H1 (cell line): ENCODE measurements at regions not wholly inside any gene's neighbourhood (a gene's known extent, or its start where the extent isn't known, plus 50 kb on each side); places are given as distances from the start of the nearest gene placed in this dataset.

Experiments
- CTCF ChIA-PET: fragments of 300-600 bp; sonication (Branson Sonifier 250); formaldehyde crosslinking; loops from one replicate; lab custom pipeline; 2021; ENCODE audit not compliant: partially characterized antibody; lab: Charles Lee
- POLR2A ChIA-PET: fragments of 300-600 bp; sonication (Branson Sonifier 250); formaldehyde crosslinking; loops from one replicate; lab custom pipeline; 2021; ENCODE audit warnings: inconsistent platforms; ENCODE audit not compliant: partially characterized antibody; lab: Charles Lee
- DNase-seq, 2 experiments: peaks; one replicate each; pipeline versions ENCODE4 v3.0.0 to v3.0.0-alpha.2; 2010 to 2022; ENCODE audit warnings: low spot score in 2 of 2, low read depth in 1 of 2, mixed read lengths in 1 of 2
- FAIRE-seq: peaks from 2 replicates; lab custom pipeline; 2011; peaks lifted over from hg19 to GRCh38; lab: Jason Lieb, UNC
- H2AFZ ChIP-seq: 2 replicates; pipeline ENCODE4 v1.8.1; 2012; ENCODE audit warnings: low read length, inconsistent platforms
- H2AK5ac ChIP-seq: 2 replicates; pipeline ENCODE4 v1.6.1; 2013; ENCODE audit warnings: low read depth, low read length
- H2BK120ac ChIP-seq: replicated peaks from 2 replicates; pipeline ENCODE3; 2013; ENCODE audit warnings: low read depth, low read length, inconsistent platforms
- H2BK12ac ChIP-seq: 2 replicates; pipeline ENCODE4 v1.6.1; 2013; ENCODE audit warnings: low read depth, low read length
- H2BK15ac ChIP-seq: 2 replicates; pipeline ENCODE4 v1.6.1; 2013; ENCODE audit warnings: low read length
- H2BK20ac ChIP-seq: 2 replicates; pipeline ENCODE4 v1.6.1; 2013; ENCODE audit warnings: low read length
- H2BK5ac ChIP-seq: 2 replicates; pipeline ENCODE4 v1.6.1; 2013; ENCODE audit warnings: low read depth, low read length
- H3K14ac ChIP-seq: 2 replicates; pipeline ENCODE4 v1.6.1; 2013; ENCODE audit warnings: inconsistent platforms; ENCODE audit not compliant: insufficient read length
- H3K18ac ChIP-seq: 2 replicates; pipeline ENCODE4 v1.6.1; 2013; ENCODE audit warnings: low read length; ENCODE audit errors: extremely low read depth
- H3K23ac ChIP-seq: 2 replicates; pipeline ENCODE4 v1.6.1; 2013; ENCODE audit warnings: inconsistent platforms; ENCODE audit not compliant: insufficient read length
- H3K23me2 ChIP-seq: 2 replicates; pipeline ENCODE4 v1.6.1; 2013; ENCODE audit warnings: low read depth, low read length
- H3K27ac ChIP-seq: 2 replicates; pipeline ENCODE4 v1.6.1; 2011; ENCODE audit warnings: low read depth, low read length, inconsistent platforms
- H3K27me3 ChIP-seq, 4 experiments: replicated peaks in 1 of 4; 1 replicate in 1 of 4; 2 replicates in 3 of 4; pipeline versions ENCODE4 v1.6.1 to v1.8.1; 2011 to 2013; ENCODE audit warnings: low read length in 3 of 4, mild to moderate bottlenecking in 3 of 4, inconsistent platforms in 2 of 4, mixed read lengths in 2 of 4, moderate library complexity in 1 of 4; ENCODE audit not compliant: control insufficient read depth in 3 of 4, insufficient read depth in 3 of 4; ENCODE audit errors: extremely low read depth in 1 of 4
- H3K36me3 ChIP-seq, 4 experiments: 2 replicates each; pipeline versions ENCODE4 v1.6.1 to v1.8.1; 2011 to 2013; ENCODE audit warnings: mild to moderate bottlenecking in 4 of 4, low read length in 3 of 4, moderate library complexity in 2 of 4, control low read depth in 1 of 4, inconsistent platforms in 1 of 4; ENCODE audit not compliant: insufficient read depth in 4 of 4, control insufficient read depth in 2 of 4
- H3K4ac ChIP-seq: replicated peaks from 2 replicates; pipeline ENCODE3; 2013; ENCODE audit warnings: low read length, low read depth, mixed read lengths, inconsistent platforms; ENCODE audit not compliant: insufficient read length
- H3K4me1 ChIP-seq, 4 experiments: replicated peaks in 1 of 4; 1 replicate in 1 of 4; 2 replicates in 3 of 4; pipeline versions ENCODE4 v1.6.1 to v1.8.1; 2011 to 2013; ENCODE audit warnings: low read length in 3 of 4, inconsistent platforms in 2 of 4, mixed read lengths in 1 of 4; ENCODE audit not compliant: insufficient read depth in 4 of 4, control insufficient read depth in 3 of 4
- H3K4me2 ChIP-seq, 2 experiments: 2 replicates each; pipeline versions ENCODE4 v1.6.1 to v1.8.1; 2011 to 2013; ENCODE audit warnings: low read depth in 2 of 2, low read length in 2 of 2, control low read depth in 1 of 2, inconsistent platforms in 1 of 2, mild to moderate bottlenecking in 1 of 2; ENCODE audit not compliant: insufficient read depth in 1 of 2
- H3K4me3 ChIP-seq, 4 experiments: fragments of 200-600, 300-600 bp in 1 of 4; sonication (generic), shearing (Covaris generic), sonication (Bioruptor Twin) in 1 of 4; 2 replicates each; pipeline versions ENCODE4 v1.5.1 to v1.8.1; 2011 to 2016; ENCODE audit warnings: low read length in 4 of 4, low read depth in 3 of 4, control low read depth in 2 of 4, inconsistent platforms in 2 of 4, mild to moderate bottlenecking in 2 of 4, mixed read lengths in 1 of 4, moderate library complexity in 1 of 4; ENCODE audit not compliant: insufficient read depth in 2 of 4; ENCODE audit errors: extremely low read depth in 1 of 4
- H3K56ac ChIP-seq: replicated peaks from 2 replicates; pipeline ENCODE3; 2013; ENCODE audit warnings: low read depth, mild to moderate bottlenecking, mixed read lengths, low read length, inconsistent platforms; ENCODE audit not compliant: insufficient read length
- H3K79me1 ChIP-seq: 2 replicates; pipeline ENCODE4 v1.6.1; 2013; ENCODE audit warnings: low read depth, low read length, control low read depth
- H3K79me2 ChIP-seq, 2 experiments: 2 replicates each; pipeline versions ENCODE4 v1.6.1 to v1.8.1; 2012 to 2013; ENCODE audit warnings: low read length in 2 of 2, mild to moderate bottlenecking in 2 of 2, inconsistent platforms in 1 of 2; ENCODE audit not compliant: insufficient read depth in 2 of 2, control insufficient read depth in 1 of 2
- H3K9ac ChIP-seq, 4 experiments: replicated peaks in 1 of 4; 1 replicate in 1 of 4; 2 replicates in 3 of 4; pipeline versions ENCODE4 v1.6.1 to v1.8.1; 2011 to 2013; ENCODE audit warnings: low read depth in 3 of 4, low read length in 3 of 4, control low read depth in 2 of 4, mild to moderate bottlenecking in 2 of 4, moderate library complexity in 2 of 4, inconsistent platforms in 1 of 4; ENCODE audit errors: extremely low read depth in 1 of 4
- H3K9me3 ChIP-seq, 2 experiments: 2 replicates each; pipeline versions ENCODE4 v1.6.1 to v1.8.1; 2012 to 2013; ENCODE audit warnings: mild to moderate bottlenecking in 2 of 2, moderate library complexity in 2 of 2, control low read depth in 1 of 2, inconsistent platforms in 1 of 2, low read depth in 1 of 2, low read length in 1 of 2, mixed read lengths in 1 of 2; ENCODE audit not compliant: insufficient read depth in 2 of 2
- H4K20me1 ChIP-seq, 2 experiments: replicated peaks in 1 of 2; 2 replicates each; pipeline versions ENCODE3 to v1.8.1; 2011 to 2013; ENCODE audit warnings: inconsistent platforms in 2 of 2, low read length in 2 of 2, mild to moderate bottlenecking in 1 of 2; ENCODE audit not compliant: insufficient read depth in 2 of 2, control insufficient read depth in 1 of 2
- H4K5ac ChIP-seq: 2 replicates; pipeline ENCODE4 v1.6.1; 2013; ENCODE audit warnings: low read length, low read depth, mixed read lengths, inconsistent platforms; ENCODE audit not compliant: insufficient read length
- H4K8ac ChIP-seq: 2 replicates; pipeline ENCODE4 v1.8.0; 2013; ENCODE audit warnings: mild to moderate bottlenecking, moderate library complexity, low read length, inconsistent platforms; ENCODE audit not compliant: insufficient read depth; ENCODE audit errors: extremely low read depth
- H4K91ac ChIP-seq: replicated peaks from 2 replicates; pipeline ENCODE3; 2013; ENCODE audit warnings: low read length, mixed read lengths, inconsistent platforms; ENCODE audit not compliant: insufficient read length
- BRCA1 ChIP-seq: IDR thresholded peaks from 2 replicates; pipeline ENCODE4 v1.6.1; 2012; ENCODE audit warnings: low read depth, low read length, improper control_type of control experiment
- CHD2 ChIP-seq: IDR thresholded peaks from 2 replicates; pipeline ENCODE4 v1.6.1; 2012; ENCODE audit warnings: low read length, improper control_type of control experiment
- GABPA ChIP-seq: IDR thresholded peaks from 2 replicates; pipeline ENCODE4 v1.6.1; 2011; ENCODE audit warnings: mild to moderate bottlenecking, low read length, moderate library complexity, borderline replicate concordance; ENCODE audit not compliant: insufficient read depth
- JUN ChIP-seq: IDR thresholded peaks from 2 replicates; pipeline ENCODE4 v1.6.1; 2011; ENCODE audit warnings: low read depth, mild to moderate bottlenecking, improper control_type of control experiment, low read length
- POLR2A ChIP-seq, 2 experiments: IDR thresholded peaks; 1 replicate in 1 of 2; 2 replicates in 1 of 2; pipeline ENCODE4 v1.6.1; 2011; ENCODE audit warnings: low read depth in 2 of 2, low read length in 2 of 2, mild to moderate bottlenecking in 2 of 2; ENCODE audit errors: control extremely low read depth in 1 of 2
- SIN3A ChIP-seq, 2 experiments: IDR thresholded peaks in 1 of 2; conservative IDR thresholded peaks in 1 of 2; 2 replicates each; pipeline ENCODE4 v1.6.1; 2011 to 2012; ENCODE audit warnings: low read length in 2 of 2, improper control_type of control experiment in 1 of 2, low read depth in 1 of 2, mild to moderate bottlenecking in 1 of 2
- SIRT6 ChIP-seq: IDR thresholded peaks from one replicate; pipeline ENCODE4 v1.7.1; 2012; ENCODE audit warnings: low read length, inconsistent platforms
- YY1 ChIP-seq: IDR thresholded peaks from 2 replicates; pipeline ENCODE4 v1.6.1; 2011; ENCODE audit warnings: low read depth, mild to moderate bottlenecking, low read length
- ZNF274 ChIP-seq: IDR thresholded peaks from 2 replicates; pipeline ENCODE4 v1.7.0; 2012; ENCODE audit warnings: low read length, borderline replicate concordance; ENCODE audit errors: extremely low read depth
- WGBS, 2 experiments: shearing (Covaris generic) in 1 of 2; methylation state at CpG; one replicate each; pipeline versions ENCODE4 v1.1.6 to v1.1.7; 2013 to 2015; ENCODE audit warnings: low lambda C conversion rate in 2 of 2, mixed read lengths in 2 of 2, inconsistent platforms in 1 of 2, low coverage in 1 of 2, missing lambda C conversion rate in 1 of 2; ENCODE audit not compliant: insufficient replicate concordance in 2 of 2, insufficient coverage in 1 of 2, insufficient read length in 1 of 2; ENCODE audit errors: extremely low coverage in 1 of 2, missing lambda C conversion rate in 1 of 2; 5-methylcytosine and 5-hydroxymethylcytosine counted together
- TF ChIP-seq, protein P1 (sequence below), 3 experiments: IDR thresholded peaks; 1 replicate in 2 of 3; 2 replicates in 1 of 3; pipeline versions ENCODE4 v1.5.1 to v1.6.1; 2011; ENCODE audit warnings: low read length in 3 of 3, mild to moderate bottlenecking in 3 of 3, inconsistent platforms in 2 of 3, low read depth in 1 of 3, moderate library complexity in 1 of 3; ENCODE audit not compliant: insufficient read depth in 1 of 3; ENCODE audit errors: control extremely low read depth in 1 of 3
- TF ChIP-seq, protein P2 (sequence below): IDR thresholded peaks from 2 replicates; pipeline ENCODE4 v1.6.1; 2012; ENCODE audit warnings: inconsistent platforms

DNA sequence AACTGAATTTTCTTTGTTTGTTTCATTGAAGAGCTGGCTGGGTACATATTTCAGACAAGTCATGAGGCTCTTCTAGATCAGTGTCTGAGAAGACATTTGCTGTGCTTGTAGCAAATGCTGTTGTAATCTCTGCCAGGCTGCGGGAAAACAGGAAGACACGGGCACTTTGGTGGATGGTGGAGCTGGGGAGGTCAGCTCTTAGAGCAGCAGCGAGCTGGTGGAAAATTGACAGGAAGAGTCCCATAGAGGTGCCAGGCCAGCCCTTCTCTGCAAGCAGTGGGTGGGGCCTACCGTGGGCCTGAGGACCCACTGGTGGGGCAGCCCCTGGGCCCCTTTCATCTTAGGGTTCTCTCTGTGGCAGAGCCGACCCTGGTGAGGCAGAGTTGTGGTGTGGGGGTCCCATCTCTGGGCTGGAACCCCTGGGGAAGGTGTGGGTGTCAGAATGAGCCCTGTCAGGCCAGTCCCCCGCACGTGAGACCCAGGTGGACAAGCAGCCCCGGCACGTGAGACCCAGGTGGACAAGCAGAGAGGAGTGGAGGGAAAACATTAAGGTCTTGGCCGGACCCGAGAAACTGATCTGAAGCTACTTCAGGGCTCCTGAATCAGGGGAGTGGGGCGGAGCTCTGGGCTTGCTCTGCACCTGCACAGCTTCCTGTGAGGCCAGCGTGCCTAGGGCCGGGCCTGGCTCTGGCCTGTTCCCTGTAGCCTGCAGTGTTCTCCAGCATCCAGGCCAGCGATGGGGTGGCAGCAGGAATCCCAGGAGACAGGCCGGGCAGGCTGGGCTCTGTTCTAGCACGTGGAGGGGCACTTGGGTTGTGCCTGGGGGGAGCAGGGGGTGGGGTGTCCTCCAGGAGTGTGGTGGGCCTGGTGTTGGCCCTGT lies 273.5 kb upstream of the HDAC4 start:
- FAIRE-seq = no peak
- H2AFZ ChIP-seq = no peak overlapping the region
- TF ChIP-seq, protein P1, sequence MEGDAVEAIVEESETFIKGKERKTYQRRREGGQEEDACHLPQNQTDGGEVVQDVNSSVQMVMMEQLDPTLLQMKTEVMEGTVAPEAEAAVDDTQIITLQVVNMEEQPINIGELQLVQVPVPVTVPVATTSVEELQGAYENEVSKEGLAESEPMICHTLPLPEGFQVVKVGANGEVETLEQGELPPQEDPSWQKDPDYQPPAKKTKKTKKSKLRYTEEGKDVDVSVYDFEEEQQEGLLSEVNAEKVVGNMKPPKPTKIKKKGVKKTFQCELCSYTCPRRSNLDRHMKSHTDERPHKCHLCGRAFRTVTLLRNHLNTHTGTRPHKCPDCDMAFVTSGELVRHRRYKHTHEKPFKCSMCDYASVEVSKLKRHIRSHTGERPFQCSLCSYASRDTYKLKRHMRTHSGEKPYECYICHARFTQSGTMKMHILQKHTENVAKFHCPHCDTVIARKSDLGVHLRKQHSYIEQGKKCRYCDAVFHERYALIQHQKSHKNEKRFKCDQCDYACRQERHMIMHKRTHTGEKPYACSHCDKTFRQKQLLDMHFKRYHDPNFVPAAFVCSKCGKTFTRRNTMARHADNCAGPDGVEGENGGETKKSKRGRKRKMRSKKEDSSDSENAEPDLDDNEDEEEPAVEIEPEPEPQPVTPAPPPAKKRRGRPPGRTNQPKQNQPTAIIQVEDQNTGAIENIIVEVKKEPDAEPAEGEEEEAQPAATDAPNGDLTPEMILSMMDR (IDR thresholded peaks at IDR 0.05; ENCODE audit: control extremely low read depth in 1 of 3, insufficient read depth in 1 of 3, low read depth in 1 of 3, low read length in 3 of 3) = no peak
- TF ChIP-seq SIRT6 = no peak
- TF ChIP-seq GABPA = no peak
- TF ChIP-seq POLR2A (IDR thresholded peaks at IDR 0.05; ENCODE audit: control extremely low read depth in 1 of 2, low read depth in 2 of 2, low read length in 2 of 2) = no peak
- no peak for TF ChIP-seq BRCA1
- TF ChIP-seq ZNF274 = no peak
- TF ChIP-seq SIN3A (conservative IDR thresholded peaks at IDR 0.05 in 1 of 2, IDR thresholded peaks at IDR 0.05 in 1 of 2; ENCODE audit: low read depth in 1 of 2, low read length in 2 of 2) = no peak
- no peak for TF ChIP-seq JUN
- TF ChIP-seq, protein P2, sequence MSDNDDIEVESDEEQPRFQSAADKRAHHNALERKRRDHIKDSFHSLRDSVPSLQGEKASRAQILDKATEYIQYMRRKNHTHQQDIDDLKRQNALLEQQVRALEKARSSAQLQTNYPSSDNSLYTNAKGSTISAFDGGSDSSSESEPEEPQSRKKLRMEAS = no peak
- TF ChIP-seq YY1 = no peak
- no peak for TF ChIP-seq CHD2

More for the DNA sequence above, 273.5 kb upstream of the HDAC4 start:
- no peak for DNase-seq
- Histone ChIP-seq H4K5ac (no peak overlapping the region), H2AK5ac (no peak overlapping the region), H4K91ac (no peak overlapping the region), H3K14ac (no peak overlapping the region), H4K8ac (no peak overlapping the region), H3K23me2 (no peaks in the 10 kb centered on the region), H2BK120ac (no peak overlapping the region), H2BK12ac (no peak overlapping the region), H2BK5ac (no peak overlapping the region), H3K4me2 (no peak overlapping the region), H3K4ac (no peak overlapping the region), H3K23ac (no peak overlapping the region), H2BK20ac (no peak overlapping the region), H3K36me3 (no peaks in the 10 kb centered on the region), H3K18ac (no peak overlapping the region), H3K9me3 (no peaks in the 10 kb centered on the region), H3K27me3 (no peaks in the 10 kb centered on the region), H4K20me1 (no peaks in the 10 kb centered on the region), H3K4me3 (no peak overlapping the region), H3K4me1 (no peaks in the 10 kb centered on the region), H3K79me2 (no peaks in the 10 kb centered on the region), H2BK15ac (no peak overlapping the region), H3K9ac (no peak overlapping the region), H3K79me1 (no peaks in the 10 kb centered on the region), H3K56ac (no peak overlapping the region), H3K27ac (no peak overlapping the region)
- ChIA-PET CTCF (no interaction called here), POLR2A (no interaction called here)
- 89% methylated on average over 17 of the region's 17 CpGs; no CpG with 5 or more reads in 1 of the 2 experiments for WGBS, 2 experiments
